ENCODE measurements at regions not wholly inside any gene's neighbourhood (a gene's known extent, or its start where the extent isn't known, plus 50 kb on each side); places are given as distances from the start of the nearest gene placed in this dataset.
A peak's percentile ranks its signal among the peaks of the same experiment; 100 is the strongest.

DNA sequence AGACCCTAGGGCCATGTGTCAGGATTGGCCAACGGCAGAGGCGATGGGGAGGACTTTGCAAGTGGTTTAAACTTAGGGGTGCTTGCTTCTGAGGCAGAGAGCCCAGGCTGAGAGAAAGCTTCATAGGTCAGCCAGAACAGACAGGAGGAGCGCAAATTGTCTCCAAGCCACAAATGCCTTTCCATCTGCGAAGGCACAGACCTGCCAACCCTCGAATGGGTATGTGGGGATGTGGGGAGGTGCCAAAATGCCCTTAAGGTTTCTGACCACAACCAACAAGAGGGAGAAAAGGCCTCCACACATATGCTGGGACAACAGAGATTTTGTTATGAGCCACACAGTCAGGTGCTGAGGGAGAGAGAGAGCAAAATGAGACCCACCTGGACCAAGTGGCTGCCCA, 283.6 kb downstream of the CYP26B1 start:
- ATAC-seq (ENCODE audit: low read depth in 2 of 2): no peak
- Mint-ChIP-seq H3K27ac (no peak overlapping the region), H3K4me1 (no peaks in the 10 kb centered on the region), H3K9me3 (peaks cover 0 to 2% (median 0%) of the 10 kb centered on the region in 7 donors), H3K4me3 (no peak overlapping the region), H3K36me3 (no peaks in the 10 kb centered on the region), H3K27me3 (peaks cover 0 to 4% (median 0%) of the 10 kb centered on the region in 3 donors)
- DNase-seq: no peak

DNA sequence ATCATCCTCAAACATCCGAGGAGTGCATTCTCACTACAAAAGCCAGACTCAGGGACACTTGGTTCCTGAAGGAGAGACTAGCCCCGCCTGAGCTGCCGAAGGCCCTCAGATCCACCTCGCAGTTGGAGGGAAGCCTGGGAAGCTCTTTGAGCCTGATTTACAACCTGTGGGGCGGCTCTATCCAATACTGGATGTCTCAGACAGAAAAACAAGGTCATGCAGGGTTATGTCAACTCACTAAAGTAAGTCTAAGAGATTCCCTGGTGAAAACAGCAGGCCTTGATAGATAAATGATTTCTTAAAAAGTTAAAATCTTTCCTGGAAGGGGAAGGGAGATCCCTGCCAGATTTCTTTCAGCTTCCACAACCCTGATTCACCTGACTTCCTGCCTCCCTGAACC, 284.3 kb downstream of the CYP26B1 start:
- H3K4me3 Mint-ChIP-seq: no peak overlapping the region
- no peaks in the 10 kb centered on the region for H3K4me1 Mint-ChIP-seq
- ATAC-seq (ENCODE audit: low read depth in 2 of 2) (no peak), DNase-seq (no peak)
- H3K9me3 Mint-ChIP-seq: peaks cover 0 to 6% (median 0%) of the 10 kb centered on the region in 7 donors
- H3K27ac Mint-ChIP-seq: no peak overlapping the region
- H3K36me3 Mint-ChIP-seq: no peaks in the 10 kb centered on the region
- H3K27me3 Mint-ChIP-seq: peaks cover 0 to 4% (median 0%) of the 10 kb centered on the region in 3 donors

DNA sequence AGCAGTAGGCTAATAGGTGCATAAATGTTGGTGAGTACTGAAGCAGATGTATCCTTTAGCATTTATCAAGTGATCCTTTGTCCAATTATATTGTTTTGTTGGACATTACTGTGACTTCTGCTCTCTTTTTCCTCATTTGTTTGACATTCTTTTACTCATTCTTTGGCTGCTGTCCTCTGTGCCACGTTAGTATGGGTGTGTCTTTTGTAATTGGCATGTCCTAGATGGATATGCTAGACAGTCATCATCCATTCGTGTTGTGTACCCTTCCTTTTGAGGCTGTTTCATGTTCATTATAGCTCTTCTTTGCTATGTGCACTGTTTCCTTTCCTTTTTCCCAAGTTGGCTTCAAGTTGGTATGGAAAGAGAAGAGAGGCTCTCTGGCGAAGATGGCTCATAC, 284.7 kb downstream of the CYP26B1 start:
- H3K36me3 Mint-ChIP-seq: no peaks in the 10 kb centered on the region
- H3K9me3 Mint-ChIP-seq: peaks cover 0 to 6% (median 0%) of the 10 kb centered on the region in 7 donors
- peaks cover 0 to 4% (median 0%) of the 10 kb centered on the region in 3 donors for H3K27me3 Mint-ChIP-seq
- DNase-seq (no peak), ATAC-seq (ENCODE audit: low read depth in 2 of 2) (no peak)
- no peak overlapping the region for H3K4me3 Mint-ChIP-seq
- no peak overlapping the region for H3K27ac Mint-ChIP-seq
- no peaks in the 10 kb centered on the region for H3K4me1 Mint-ChIP-seq

DNA sequence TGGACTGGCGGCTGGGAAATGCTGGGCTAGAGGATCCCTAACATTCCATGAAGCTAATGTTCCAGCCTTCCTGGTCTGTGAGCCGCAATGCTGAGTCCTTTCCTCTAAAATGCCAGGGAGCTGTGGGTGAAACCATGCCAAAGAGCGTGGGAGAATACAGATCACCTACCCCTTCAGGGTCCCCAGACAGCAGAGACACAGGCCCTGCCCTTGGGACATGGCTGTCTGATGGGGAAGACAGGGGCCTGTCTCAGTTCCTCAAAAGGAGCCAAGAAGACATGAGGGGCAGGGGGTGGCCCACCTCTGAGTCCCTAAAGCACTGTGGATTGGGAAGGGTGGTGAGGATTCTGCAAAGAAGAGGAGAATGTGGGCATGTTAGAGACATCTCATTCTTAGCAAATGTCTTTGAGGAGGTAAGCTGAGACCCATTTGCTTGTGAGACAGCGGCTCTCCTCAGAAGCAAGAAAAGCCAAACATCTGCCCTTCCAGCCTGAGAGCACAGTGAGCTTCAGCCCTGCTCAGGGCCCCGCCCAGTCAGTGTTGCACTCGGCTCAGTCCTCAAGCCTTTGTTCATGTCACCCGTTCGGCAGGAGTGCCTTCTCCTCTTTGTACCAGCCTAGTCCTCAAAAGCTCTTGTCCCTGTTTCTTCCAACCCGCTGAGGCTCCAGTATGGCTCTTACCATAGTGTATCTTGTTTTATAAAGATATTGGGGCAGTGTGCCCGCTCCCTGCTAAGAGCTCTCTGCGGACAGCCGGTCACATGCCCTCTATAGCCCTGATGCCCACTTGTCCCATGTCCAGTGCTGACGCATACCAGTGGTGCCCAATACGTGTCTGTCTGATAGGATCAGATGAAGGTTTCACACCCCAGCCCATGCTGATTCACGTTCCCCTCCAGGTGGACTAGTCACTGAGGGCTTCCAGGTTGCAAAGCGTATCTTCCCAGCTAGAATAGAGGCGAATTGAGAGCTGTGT, 286.2 kb downstream of the CYP26B1 start:
- Mint-ChIP-seq H3K27ac (peak overlapping the region in 1 of 6 donors; percentile 23), H3K4me3 (no peak overlapping the region), H3K36me3 (no peaks in the 10 kb centered on the region), H3K27me3 (peaks cover 0 to 4% (median 0%) of the 10 kb centered on the region in 3 donors), H3K9me3 (peaks cover 0 to 10% (median 0%) of the 10 kb centered on the region in 7 donors), H3K4me1 (no peaks in the 10 kb centered on the region)
- DNase-seq (no peak), ATAC-seq (ENCODE audit: low read depth in 2 of 2) (no peak)

DNA sequence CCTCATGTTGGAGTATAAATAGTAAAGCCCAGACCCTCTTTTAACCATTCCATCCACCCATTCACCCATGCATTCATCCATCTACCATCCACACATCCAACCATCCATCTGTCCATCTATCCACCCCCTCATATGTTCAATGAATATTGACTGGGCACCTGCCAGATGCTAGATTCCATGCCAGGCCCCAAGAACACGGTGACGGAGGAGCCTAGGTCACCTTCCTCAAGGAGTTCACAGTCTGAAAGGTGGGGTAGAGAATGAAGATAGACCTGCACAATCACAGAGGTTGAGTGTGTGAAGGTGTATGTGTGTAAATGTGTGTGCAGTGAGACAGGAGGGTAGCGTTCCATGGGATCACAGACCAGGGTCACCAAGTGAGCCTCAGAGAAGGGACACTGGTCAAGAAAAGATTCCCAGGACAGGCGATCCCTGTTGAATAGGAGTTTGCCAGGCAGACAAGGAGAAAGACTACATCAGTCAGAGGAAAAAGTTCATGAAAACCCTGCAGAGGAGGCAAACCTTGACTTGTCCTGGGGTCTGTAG, 287.2 kb downstream of the CYP26B1 start:
- H3K9me3 Mint-ChIP-seq: peaks cover 0 to 14% (median 3%) of the 10 kb centered on the region in 7 donors
- no peaks in the 10 kb centered on the region for H3K36me3 Mint-ChIP-seq
- H3K27ac Mint-ChIP-seq: no peak overlapping the region
- H3K4me3 Mint-ChIP-seq: no peak overlapping the region
- peaks cover 0 to 4% (median 0%) of the 10 kb centered on the region in 3 donors for H3K27me3 Mint-ChIP-seq
- DNase-seq (no peak), ATAC-seq (ENCODE audit: low read depth in 2 of 2) (no peak)
- no peaks in the 10 kb centered on the region for H3K4me1 Mint-ChIP-seq

DNA sequence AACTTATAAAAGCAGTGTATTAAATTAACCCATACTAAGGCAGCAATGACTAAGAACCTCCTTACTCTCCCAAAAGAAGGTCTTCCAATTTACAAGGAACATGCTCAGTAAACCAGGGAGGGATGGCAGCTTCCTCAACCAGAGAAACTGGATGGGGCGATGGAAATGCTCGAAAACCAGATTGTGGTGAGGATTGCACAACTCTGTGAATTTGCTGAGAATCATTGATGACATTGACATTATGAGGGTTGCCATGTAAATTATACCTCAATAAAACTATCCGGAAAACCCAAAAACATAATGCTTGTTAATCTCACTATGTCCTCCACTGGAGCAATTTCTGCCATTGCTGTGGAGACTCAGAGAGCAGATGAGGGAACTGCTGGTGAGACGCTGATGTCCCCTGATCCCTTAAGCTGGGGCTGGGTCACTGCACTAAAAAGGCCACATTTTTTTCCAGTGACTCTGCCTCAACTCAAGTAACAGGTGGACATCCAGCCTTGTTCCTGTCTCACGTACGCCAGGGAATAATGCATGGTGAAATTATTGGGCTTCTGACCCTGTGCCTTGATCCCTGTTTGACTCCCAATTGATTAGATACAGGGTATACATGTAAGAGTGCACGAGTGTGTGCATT, 288.3 kb downstream of the CYP26B1 start:
- ATAC-seq (ENCODE audit: low read depth in 2 of 2) (no peak), DNase-seq (no peak)
- no peaks in the 10 kb centered on the region for H3K4me1 Mint-ChIP-seq
- no peak overlapping the region for H3K27ac Mint-ChIP-seq
- H3K9me3 Mint-ChIP-seq: peaks cover 0 to 13% (median 7%) of the 10 kb centered on the region in 7 donors
- no peak overlapping the region for H3K4me3 Mint-ChIP-seq
- no peaks in the 10 kb centered on the region for H3K36me3 Mint-ChIP-seq
- peaks cover 0 to 4% (median 0%) of the 10 kb centered on the region in 3 donors for H3K27me3 Mint-ChIP-seq

DNA sequence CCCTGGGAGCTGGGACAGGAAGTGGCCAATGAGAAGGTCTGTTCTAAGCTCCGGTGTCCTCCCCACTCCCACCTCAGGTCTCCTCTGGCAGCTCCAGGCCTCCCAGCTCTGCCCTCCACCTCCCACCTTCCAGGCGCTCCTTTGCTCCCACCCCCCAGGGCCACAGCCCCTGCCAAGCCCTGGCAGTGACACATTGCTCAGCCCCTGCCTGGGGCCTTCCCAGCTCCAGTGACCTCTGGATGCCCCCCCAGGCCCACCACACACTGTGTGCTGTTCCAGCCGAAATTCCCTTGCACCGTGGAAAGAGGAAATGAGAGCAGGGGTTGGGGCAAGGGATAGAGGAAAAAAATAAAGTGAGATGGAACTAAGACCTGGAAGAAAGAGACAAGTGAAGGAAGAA, 289.6 kb downstream of the CYP26B1 start:
- Mint-ChIP-seq H3K9me3 (peaks cover 0 to 13% (median 7%) of the 10 kb centered on the region in 7 donors), H3K27ac (no peak overlapping the region), H3K4me1 (no peaks in the 10 kb centered on the region), H3K27me3 (peaks cover 0 to 4% (median 0%) of the 10 kb centered on the region in 3 donors), H3K4me3 (no peak overlapping the region), H3K36me3 (no peaks in the 10 kb centered on the region)
- DNase-seq (no peak), ATAC-seq (ENCODE audit: low read depth in 2 of 2) (no peak)

DNA sequence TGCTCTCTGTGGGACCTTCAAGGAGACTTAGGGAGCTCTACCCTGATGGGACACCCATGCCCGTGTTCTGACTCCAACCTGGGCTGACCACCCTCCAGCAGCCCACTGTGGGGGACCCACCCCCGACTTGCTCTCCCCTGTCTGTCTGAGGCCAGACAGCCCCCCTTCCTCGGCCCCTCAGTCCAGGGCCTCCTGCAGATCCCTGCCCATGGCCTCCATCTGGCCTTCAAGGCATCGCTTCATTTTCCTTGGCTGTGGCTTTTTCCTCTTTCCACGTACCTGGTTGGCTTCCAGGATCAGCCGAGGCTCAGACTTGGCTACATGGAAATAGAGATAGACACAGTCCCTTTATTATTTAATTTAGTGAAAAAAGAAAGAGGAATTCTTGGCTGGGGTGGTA, 290.0 kb downstream of the CYP26B1 start:
- DNase-seq (no peak), ATAC-seq (ENCODE audit: low read depth in 2 of 2) (no peak)
- Mint-ChIP-seq H3K36me3 (no peaks in the 10 kb centered on the region), H3K4me1 (no peaks in the 10 kb centered on the region), H3K9me3 (peaks cover 0 to 13% (median 7%) of the 10 kb centered on the region in 7 donors), H3K27ac (no peak overlapping the region), H3K4me3 (no peak overlapping the region), H3K27me3 (peaks cover 0 to 4% (median 0%) of the 10 kb centered on the region in 3 donors)

DNA sequence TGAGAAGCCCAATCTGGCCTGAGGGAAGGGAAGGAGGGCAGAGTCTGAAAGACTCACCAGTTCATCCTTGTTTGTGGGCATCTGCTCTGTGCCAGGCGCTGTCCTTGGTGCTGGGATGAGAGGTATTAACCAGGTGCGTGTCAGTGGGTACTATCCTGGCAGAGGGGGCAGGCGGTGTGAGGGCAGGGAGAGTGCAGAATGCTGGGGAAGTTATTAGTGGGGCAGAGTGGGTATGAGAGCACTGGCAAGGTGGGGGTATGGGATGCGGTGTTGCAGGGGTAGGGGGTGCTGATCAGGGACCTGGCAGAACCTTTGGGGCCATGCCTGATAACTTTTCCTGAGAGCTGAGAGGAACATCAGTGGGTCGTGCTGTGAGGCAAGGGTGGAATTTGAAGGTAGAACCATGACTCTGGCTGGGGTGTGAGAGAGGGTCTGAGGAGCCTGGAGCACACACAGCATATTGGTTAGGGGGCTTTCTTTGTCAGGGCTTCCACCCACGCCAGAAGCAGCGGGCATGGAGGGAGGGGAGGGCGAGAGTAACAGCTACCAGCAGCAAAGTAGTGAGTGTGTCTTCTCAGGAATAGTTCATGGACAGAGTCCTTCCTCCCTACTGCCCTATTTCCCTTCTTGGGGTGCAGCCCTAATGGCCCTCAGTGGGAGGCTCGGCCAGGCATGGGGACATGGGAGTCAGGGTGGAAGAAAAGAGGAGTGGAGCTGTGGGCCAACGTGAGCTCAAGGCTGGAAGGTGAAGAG, 290.7 kb downstream of the CYP26B1 start:
- Mint-ChIP-seq H3K27ac (peak overlapping the region in 1 of 6 donors; percentile 39), H3K36me3 (no peaks in the 10 kb centered on the region), H3K4me1 (no peaks in the 10 kb centered on the region), H3K27me3 (peaks cover 0 to 4% (median 0%) of the 10 kb centered on the region in 3 donors), H3K4me3 (no peak overlapping the region), H3K9me3 (peaks cover 0 to 13% (median 7%) of the 10 kb centered on the region in 7 donors)
- no peak for ATAC-seq (ENCODE audit: low read depth in 2 of 2)
- DNase-seq: no peak

DNA sequence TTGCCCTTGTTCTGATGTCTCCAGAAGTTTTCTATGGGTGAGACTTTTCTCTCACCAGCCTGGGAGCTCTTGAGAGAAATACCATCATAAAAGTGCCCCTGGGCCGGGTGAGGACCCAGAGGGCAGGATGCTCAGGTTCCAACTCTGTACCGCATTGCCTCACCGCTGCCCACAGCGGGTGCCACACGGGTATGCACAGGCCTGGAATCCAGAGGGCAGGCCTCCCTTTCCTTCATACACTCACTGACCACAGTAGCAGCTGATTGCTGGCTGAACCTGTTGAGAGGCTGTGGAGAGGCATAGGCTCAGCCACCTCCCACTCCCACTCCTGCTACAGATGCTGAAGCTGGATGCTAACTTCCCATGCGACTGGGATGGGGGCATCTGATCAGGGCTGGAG, 293.8 kb downstream of the CYP26B1 start:
- Mint-ChIP-seq H3K27ac (no peak overlapping the region), H3K4me1 (no peaks in the 10 kb centered on the region), H3K9me3 (peaks cover 0 to 12% (median 7%) of the 10 kb centered on the region in 7 donors), H3K27me3 (peaks cover 0 to 10% (median 0%) of the 10 kb centered on the region in 3 donors), H3K36me3 (no peaks in the 10 kb centered on the region), H3K4me3 (no peak overlapping the region)
- ATAC-seq (ENCODE audit: low read depth in 2 of 2) (no peak), DNase-seq (no peak)

DNA sequence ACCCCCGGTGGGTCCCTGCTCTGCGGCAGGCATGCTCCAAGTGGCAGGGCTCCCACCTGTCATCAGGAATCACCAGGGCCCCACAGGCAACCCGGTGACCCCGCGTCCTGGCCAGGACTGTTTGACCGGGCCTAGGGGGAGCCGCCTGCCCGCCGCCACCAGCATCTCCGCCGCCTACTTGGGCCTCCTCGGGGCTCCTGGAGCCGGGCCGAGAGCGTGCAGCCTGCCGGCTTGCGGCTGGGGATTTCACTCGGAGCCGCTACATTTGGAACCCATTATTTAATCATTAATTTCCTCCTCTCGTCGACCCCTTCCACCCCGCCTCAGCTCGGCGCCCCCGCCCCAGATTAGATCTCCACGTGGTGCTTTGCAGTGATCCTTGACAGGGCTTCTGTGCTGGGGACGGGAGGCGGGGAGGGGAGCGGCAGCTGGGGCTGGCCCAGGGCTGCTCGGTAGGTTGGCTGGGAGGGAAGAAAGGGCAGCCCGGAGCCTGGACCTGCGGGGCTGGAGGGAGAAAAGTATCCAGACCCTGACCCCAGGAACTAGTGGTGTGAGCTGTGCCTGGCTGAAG, 295.4 kb downstream of the CYP26B1 start:
- DNase-seq (no peak), ATAC-seq (ENCODE audit: low read depth in 2 of 2) (no peak)
- Mint-ChIP-seq H3K27ac (no peak overlapping the region), H3K9me3 (peaks cover 2 to 11% (median 7%) of the 10 kb centered on the region in 7 donors), H3K36me3 (no peaks in the 10 kb centered on the region), H3K4me3 (no peak overlapping the region), H3K27me3 (peaks cover 0 to 10% (median 0%) of the 10 kb centered on the region in 3 donors), H3K4me1 (no peaks in the 10 kb centered on the region)

DNA sequence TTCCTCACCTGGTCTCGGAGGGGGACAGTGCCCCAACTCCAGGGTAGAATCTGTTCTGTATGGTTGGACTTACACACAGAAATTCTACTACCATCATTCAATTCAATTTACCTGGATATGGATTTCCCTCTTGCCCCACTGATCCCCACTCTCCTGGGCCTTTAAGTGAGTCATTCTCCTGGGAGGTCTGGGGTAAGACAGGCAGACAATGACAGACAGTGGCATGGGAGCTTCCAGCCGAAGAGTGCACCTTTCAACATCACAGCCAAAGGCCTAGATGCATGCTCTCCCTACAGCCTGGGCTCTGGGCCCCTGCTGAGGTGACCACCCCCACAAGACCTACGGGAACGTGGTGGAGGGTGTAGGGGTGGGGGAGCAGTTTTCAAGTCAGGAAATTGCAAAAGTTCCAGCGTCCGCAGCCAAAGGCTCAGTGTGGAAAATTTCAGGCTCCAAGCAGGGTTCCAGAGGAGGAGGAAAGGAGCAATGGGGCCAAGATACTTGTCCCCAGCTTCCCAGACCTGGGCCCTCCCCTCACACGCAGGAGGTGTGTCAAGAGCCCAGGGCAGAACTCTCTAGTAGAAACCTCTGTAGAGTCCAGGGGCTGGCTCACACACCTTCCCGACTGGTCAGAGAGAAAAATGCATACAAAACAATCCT, 296.4 kb downstream of the CYP26B1 start:
- Mint-ChIP-seq H3K4me3 (no peak overlapping the region), H3K27ac (peak overlapping the region in 1 of 6 donors; percentile 8), H3K9me3 (peaks cover 2 to 11% (median 5%) of the 10 kb centered on the region in 7 donors), H3K4me1 (no peaks in the 10 kb centered on the region), H3K36me3 (no peaks in the 10 kb centered on the region), H3K27me3 (peaks cover 0 to 10% (median 0%) of the 10 kb centered on the region in 3 donors)
- ATAC-seq (ENCODE audit: low read depth in 2 of 2) (no peak), DNase-seq (no peak)

Data from naive B cell (primary cell).